ENCODE measurements at regions not wholly inside any gene's neighbourhood (a gene's known extent, or its start where the extent isn't known, plus 50 kb on each side); places are given as distances from the start of the nearest gene placed in this dataset.
"Not testable (repeated sequence)": the region's sequence is repeated elsewhere in the genome, so short reads cannot be mapped to it uniquely, and the experiment has no call there.

- Mint-ChIP-seq H3K36me3 (ENCODE audit: low read depth) (no peaks in the 10 kb centered on the region), H3K9me3 (no peaks in the 10 kb centered on the region), H3K27me3 (ENCODE audit: insufficient read depth) (peaks cover 1% of the 10 kb centered on the region), H3K27ac (no peak overlapping the region), H3K4me1 (peaks cover 10% of the 10 kb centered on the region), H3K4me3 (no peak overlapping the region)
- Histone ChIP-seq H3K4me1 (ENCODE audit: control insufficient read depth, insufficient read depth, low read length) (peaks cover 3% of the 10 kb centered on the region), H3K27me3 (ENCODE audit: control insufficient read depth, insufficient read depth, low read length, poor library complexity, severe bottlenecking) (no peaks in the 10 kb centered on the region), H3K27ac (ENCODE audit: low read depth, low read length) (no peak overlapping the region), H3K9me3 (ENCODE audit: control insufficient read depth, low read length) (no peaks in the 10 kb centered on the region), H3K36me3 (ENCODE audit: control insufficient read depth, insufficient read depth, low read length) (no peaks in the 10 kb centered on the region), H3K4me3 (ENCODE audit: low read length) (no peak overlapping the region), H3K9ac (ENCODE audit: extremely low read depth, low read length, poor library complexity, severe bottlenecking) (no peak overlapping the region)
- no peak for TF ChIP-seq CTCF (conservative IDR thresholded peaks at IDR 0.05)
- 100% methylated on average over 1 of the region's 4 CpGs; no CpG with 5 or more reads in 1 of the 2 experiments for WGBS, 2 experiments (ENCODE audit: insufficient coverage in 1 of 2, insufficient read length in 1 of 2)
- DNase-seq = no peak
These were observed 465.6 kb downstream of the SIPA1L2 start for GRCh38 chr1:232164078-232164963.

GRCh38 chr1:232163533-232163932, 466.4 kb downstream of the SIPA1L2 start:
- no peaks in the 10 kb centered on the region for H3K36me3 Mint-ChIP-seq (ENCODE audit: low read depth)
- WGBS, 2 experiments (ENCODE audit: insufficient coverage in 1 of 2, insufficient read length in 1 of 2) = 91 to 100% methylated on average over 1 of the region's 1 CpG

GRCh38 chr1:232162001-232162400, 467.9 kb downstream of the SIPA1L2 start:
- H3K9me3 Mint-ChIP-seq = no peaks in the 10 kb centered on the region
- DNase-seq = no peak
- H3K4me3 ChIP-seq (ENCODE audit: low read length) = no peak overlapping the region
- peaks cover 1% of the 10 kb centered on the region for H3K27me3 Mint-ChIP-seq (ENCODE audit: insufficient read depth)
- H3K9ac ChIP-seq (ENCODE audit: extremely low read depth, low read length, poor library complexity, severe bottlenecking) = no peak overlapping the region
- no peaks in the 10 kb centered on the region for H3K4me1 ChIP-seq (ENCODE audit: control insufficient read depth, insufficient read depth, low read length)
- no peak overlapping the region for H3K4me3 Mint-ChIP-seq
- no peak for TF ChIP-seq CTCF (conservative IDR thresholded peaks at IDR 0.05)
- no peaks in the 10 kb centered on the region for H3K36me3 Mint-ChIP-seq (ENCODE audit: low read depth)
- WGBS, 2 experiments (ENCODE audit: insufficient coverage in 1 of 2, insufficient read length in 1 of 2) = 95% methylated on average over 1 of the region's 1 CpG; no CpG with 5 or more reads in 1 of the 2 experiments
- no peaks in the 10 kb centered on the region for H3K4me1 Mint-ChIP-seq
- peaks cover 4% of the 10 kb centered on the region for H3K9me3 ChIP-seq (ENCODE audit: control insufficient read depth, low read length)
- H3K27ac ChIP-seq (ENCODE audit: low read depth, low read length) = no peak overlapping the region
- H3K36me3 ChIP-seq (ENCODE audit: control insufficient read depth, insufficient read depth, low read length) = no peaks in the 10 kb centered on the region
- no peak overlapping the region for H3K27ac Mint-ChIP-seq
- no peaks in the 10 kb centered on the region for H3K27me3 ChIP-seq (ENCODE audit: control insufficient read depth, insufficient read depth, low read length, poor library complexity, severe bottlenecking)

More at GRCh38 chr1:232163533-232163932, 466.4 kb downstream of the SIPA1L2 start:
- Histone ChIP-seq H3K27me3 (ENCODE audit: control insufficient read depth, insufficient read depth, low read length, poor library complexity, severe bottlenecking) (no peaks in the 10 kb centered on the region), H3K4me1 (ENCODE audit: control insufficient read depth, insufficient read depth, low read length) (peaks cover 3% of the 10 kb centered on the region), H3K9me3 (ENCODE audit: control insufficient read depth, low read length) (peaks cover 3% of the 10 kb centered on the region), H3K27ac (ENCODE audit: low read depth, low read length) (no peak overlapping the region), H3K9ac (ENCODE audit: extremely low read depth, low read length, poor library complexity, severe bottlenecking) (no peak overlapping the region), H3K36me3 (ENCODE audit: control insufficient read depth, insufficient read depth, low read length) (no peaks in the 10 kb centered on the region), H3K4me3 (ENCODE audit: low read length) (no peak overlapping the region)
- H3K27me3 Mint-ChIP-seq (ENCODE audit: insufficient read depth) = peaks cover 1% of the 10 kb centered on the region
- H3K4me1 Mint-ChIP-seq = peaks cover 7% of the 10 kb centered on the region
- DNase-seq = no peak
- no peak for TF ChIP-seq CTCF (conservative IDR thresholded peaks at IDR 0.05)
- no peak overlapping the region for H3K4me3 Mint-ChIP-seq
- H3K27ac Mint-ChIP-seq = no peak overlapping the region
- no peaks in the 10 kb centered on the region for H3K9me3 Mint-ChIP-seq

- H3K27ac Mint-ChIP-seq; H3K4me1 Mint-ChIP-seq; H3K4me3 ChIP-seq (ENCODE audit: low read length); H3K27ac ChIP-seq (ENCODE audit: low read depth, low read length); H3K9me3 Mint-ChIP-seq; H3K4me3 Mint-ChIP-seq; H3K27me3 Mint-ChIP-seq (ENCODE audit: insufficient read depth); H3K9ac ChIP-seq (ENCODE audit: extremely low read depth, low read length, poor library complexity, severe bottlenecking); H3K27me3 ChIP-seq (ENCODE audit: control insufficient read depth, insufficient read depth, low read length, poor library complexity, severe bottlenecking); H3K4me1 ChIP-seq (ENCODE audit: control insufficient read depth, insufficient read depth, low read length); H3K36me3 ChIP-seq (ENCODE audit: control insufficient read depth, insufficient read depth, low read length); DNase-seq; H3K9me3 ChIP-seq (ENCODE audit: control insufficient read depth, low read length); H3K36me3 Mint-ChIP-seq (ENCODE audit: low read depth): not testable (repeated sequence)
- WGBS, 2 experiments (ENCODE audit: insufficient coverage in 1 of 2, insufficient read length in 1 of 2) = 93% methylated on average over 2 of the region's 2 CpGs; no CpG with 5 or more reads in 1 of the 2 experiments
These were observed 471.4 kb downstream of the SIPA1L2 start for GRCh38 chr1:232158558-232158957.

GRCh38 chr1:232156070-232156469, 473.9 kb downstream of the SIPA1L2 start:
- not testable (repeated sequence) for H3K9me3 ChIP-seq (ENCODE audit: control insufficient read depth, low read length); H3K27me3 Mint-ChIP-seq (ENCODE audit: insufficient read depth); H3K9me3 Mint-ChIP-seq; H3K36me3 ChIP-seq (ENCODE audit: control insufficient read depth, insufficient read depth, low read length); H3K4me3 Mint-ChIP-seq; H3K9ac ChIP-seq (ENCODE audit: extremely low read depth, low read length, poor library complexity, severe bottlenecking); H3K27ac ChIP-seq (ENCODE audit: low read depth, low read length); H3K4me1 Mint-ChIP-seq; H3K27me3 ChIP-seq (ENCODE audit: control insufficient read depth, insufficient read depth, low read length, poor library complexity, severe bottlenecking); DNase-seq; H3K27ac Mint-ChIP-seq; H3K4me3 ChIP-seq (ENCODE audit: low read length); H3K36me3 Mint-ChIP-seq (ENCODE audit: low read depth); H3K4me1 ChIP-seq (ENCODE audit: control insufficient read depth, insufficient read depth, low read length)
- WGBS, 2 experiments (ENCODE audit: insufficient coverage in 1 of 2, insufficient read length in 1 of 2) = 94 to 100% methylated on average over 1 to 3 of the region's 3 CpGs

Data from endodermal cell (in vitro differentiated cells).